Psoas muscle (tissue), 7 donors: ENCODE measurements at regions not wholly inside any gene's neighbourhood (a gene's known extent, or its start where the extent isn't known, plus 50 kb on each side); places are given as distances from the start of the nearest gene placed in this dataset.
"Not testable (repeated sequence)": the region's sequence is repeated elsewhere in the genome, so short reads cannot be mapped to it uniquely, and the experiment has no call there.

Source experiments
- ATAC-seq, 4 donors: fragments of 200-7000 bp; cut with Tn5 transposase; one replicate each; pipeline ENCODE4 v1.9.1; 2020; ENCODE audit warnings: moderate library complexity in 3 of 4, mild to moderate bottlenecking in 2 of 4
- DNase-seq, 2 donors: peaks; one replicate each; pipeline ENCODE4 v3.0.0-alpha.2; 2020
- H3K27ac ChIP-seq: fragments of 200-600 bp; one replicate; pipeline ENCODE4 v1.8.0; 2022
- H3K27me3 ChIP-seq, 3 donors: fragments of 200-600 bp in 1 of 3; one replicate each; pipeline versions ENCODE4 v1.6.1 to v1.8.0; 2013 to 2022; ENCODE audit warnings: low read length in 2 of 3, mild to moderate bottlenecking in 2 of 3, moderate library complexity in 1 of 3; ENCODE audit not compliant: insufficient read depth in 3 of 3
- H3K36me3 ChIP-seq, 2 donors: fragments of 200-600 bp in 1 of 2; one replicate each; pipeline versions ENCODE4 v1.6.1 to v1.8.0; 2013 to 2022; ENCODE audit warnings: low read depth in 1 of 2, mild to moderate bottlenecking in 1 of 2, moderate library complexity in 1 of 2; ENCODE audit not compliant: insufficient read depth in 1 of 2
- H3K4me1 ChIP-seq: fragments of 200-600 bp; one replicate; pipeline ENCODE4 v1.8.0; 2022
- H3K4me3 ChIP-seq: fragments of 200-600 bp; one replicate; pipeline ENCODE4 v1.8.0; 2022; ENCODE audit warnings: mild to moderate bottlenecking
- H3K9me3 ChIP-seq: fragments of 200-600 bp; one replicate; pipeline ENCODE4 v1.8.0; 2022
- CTCF ChIP-seq: fragments of 200-600 bp; IDR thresholded peaks from one replicate; pipeline ENCODE4 v1.8.0; 2022; ENCODE audit warnings: antibody characterized with exemption
- WGBS, 3 donors: extraction: QIAGEN DNeasy Blood & Tissue Kit; methylation state at CpG; one replicate each; pipeline versions ENCODE4 v1.1.6 to v1.1.7; 2013; 5-methylcytosine and 5-hydroxymethylcytosine counted together
- intact Hi-C, 2 donors: fragments of 100-400 bp; cut with DNase I; formaldehyde crosslinking; loops; one replicate each; pipeline versions ENCODE4 v1.11.0 to v1.14.2; 2022
- donor health status: healthy with polysubstance abuse.
- donor health status: DM: no; HTN: no; CAD: no; lungs with moderate emphysema.
- donor health status: Bipolar disorder and iron deficiency.
- donor health status: healthy.
- donor health status: DM: yes; HTN: yes; CAD: no.
- donor health status: DM: no; HTN: no; CAD: no.
- donor health status: DM: yes; HTN: yes; CAD: no.

- no peaks in the 10 kb centered on the region for H3K27me3 ChIP-seq
- ATAC-seq (no peak), DNase-seq (no peak)
- 85 to 89% (median 87%) methylated on average over 8 of the region's 8 CpGs for WGBS, 3 donors
- no peak for TF ChIP-seq CTCF
- H3K9me3 ChIP-seq = no peaks in the 10 kb centered on the region
- H3K27ac ChIP-seq = no peak overlapping the region
- intact Hi-C loops = no loop called here
- H3K4me3 ChIP-seq = no peak overlapping the region
- H3K4me1 ChIP-seq = no peaks in the 10 kb centered on the region
- H3K36me3 ChIP-seq = no peaks in the 10 kb centered on the region
These were observed 62.4 kb upstream of the BCL2L14 start for GRCh38 chr12:12008232-12008850.

GRCh38 chr12:12008931-12009611 is 61.7 kb upstream of the BCL2L14 start:
- no peaks in the 10 kb centered on the region for H3K4me1 ChIP-seq
- no peaks in the 10 kb centered on the region for H3K27me3 ChIP-seq
- no peaks in the 10 kb centered on the region for H3K9me3 ChIP-seq
- ATAC-seq = no peak
- no peak for DNase-seq
- WGBS, 3 donors = 78 to 90% (median 86%) methylated on average over 13 of the region's 13 CpGs
- H3K36me3 ChIP-seq = no peaks in the 10 kb centered on the region
- intact Hi-C loops = no loop called here
- H3K27ac ChIP-seq = no peak overlapping the region
- H3K4me3 ChIP-seq = no peak overlapping the region
- no peak for TF ChIP-seq CTCF

GRCh38 chr12:12009749-12010276 is 60.9 kb upstream of the BCL2L14 start:
- H3K36me3 ChIP-seq, DNase-seq, H3K4me1 ChIP-seq, ATAC-seq, H3K9me3 ChIP-seq, intact Hi-C loops, H3K27me3 ChIP-seq, H3K4me3 ChIP-seq: not testable (repeated sequence)
- peak overlapping the region; percentile 9 for H3K27ac ChIP-seq
- WGBS, 3 donors = 91 to 93% (median 92%) methylated on average over 6 of the region's 6 CpGs

GRCh38 chr12:12010277-12011039 is 60.3 kb upstream of the BCL2L14 start:
- intact Hi-C loops = no loop called here
- DNase-seq (peak; percentile 43 to 55), ATAC-seq (peak in 3 of 4 donors; percentile 25 to 56 (median 43))
- WGBS, 3 donors = 70 to 73% (median 72%) methylated on average over 18 of the region's 18 CpGs
- Histone ChIP-seq H3K27me3 (no peaks in the 10 kb centered on the region), H3K36me3 (no peaks in the 10 kb centered on the region), H3K9me3 (no peaks in the 10 kb centered on the region), H3K4me3 (no peak overlapping the region), H3K27ac (peak overlapping the region; percentile 9), H3K4me1 (no peaks in the 10 kb centered on the region)
- TF ChIP-seq CTCF = no peak

GRCh38 chr12:12011880-12012260 is 58.9 kb upstream of the BCL2L14 start:
- H3K4me3 ChIP-seq = no peak overlapping the region
- intact Hi-C loops = no loop called here
- H3K36me3 ChIP-seq = no peaks in the 10 kb centered on the region
- peaks cover 11% of the 10 kb centered on the region for H3K4me1 ChIP-seq
- no peak for TF ChIP-seq CTCF
- no peak overlapping the region for H3K27ac ChIP-seq
- ATAC-seq (no peak), DNase-seq (no peak)
- 97 to 99% (median 99%) methylated on average over 5 of the region's 5 CpGs for WGBS, 3 donors
- no peaks in the 10 kb centered on the region for H3K27me3 ChIP-seq
- no peaks in the 10 kb centered on the region for H3K9me3 ChIP-seq
